Neural crest cell (in vitro differentiated cells): ENCODE measurements at regions not wholly inside any gene's neighbourhood (a gene's known extent, or its start where the extent isn't known, plus 50 kb on each side); places are given as distances from the start of the nearest gene placed in this dataset.
A peak's percentile ranks its signal among the peaks of the same experiment; 100 is the strongest.

Experiments
- DNase-seq: peaks from one replicate; pipeline ENCODE4 v3.0.0; 2021; ENCODE audit warnings: low read depth, mixed read lengths, low spot score
- H3K27ac Mint-ChIP-seq: one replicate; pipeline ENCODE4 v1.8.0; 2021; ENCODE audit warnings: mild to moderate bottlenecking, mixed read lengths; ENCODE audit not compliant: unreplicated experiment
- H3K27me3 Mint-ChIP-seq: 2 replicates; pipeline ENCODE4 v1.8.0; 2021; ENCODE audit warnings: low read depth, mild to moderate bottlenecking, mixed read lengths
- H3K36me3 Mint-ChIP-seq: 2 replicates; pipeline ENCODE4 v1.8.0; 2021; ENCODE audit warnings: low read depth, mild to moderate bottlenecking, mixed read lengths
- H3K4me1 Mint-ChIP-seq: 2 replicates; pipeline ENCODE4 v1.8.0; 2021; ENCODE audit warnings: mixed read lengths
- H3K4me3 Mint-ChIP-seq: one replicate; pipeline ENCODE4 v1.8.0; 2021; ENCODE audit warnings: mild to moderate bottlenecking, mixed read lengths
- H3K9me3 Mint-ChIP-seq: 2 replicates; pipeline ENCODE4 v1.8.0; 2021; ENCODE audit warnings: mixed read lengths
- TF ChIP-seq, protein P1 (sequence below): fragments of 200-600 bp; sonication (generic); conservative IDR thresholded peaks from 2 replicates; pipeline ENCODE4 v1.5.0; 2021; ENCODE audit warnings: antibody characterized with exemption, mild to moderate bottlenecking

GRCh38 chr10:4648999-4649398, 177.0 kb upstream of the AKR1E2 start:
- H3K9me3 Mint-ChIP-seq: no peaks in the 10 kb centered on the region
- H3K36me3 Mint-ChIP-seq: no peaks in the 10 kb centered on the region
- no peaks in the 10 kb centered on the region for H3K27me3 Mint-ChIP-seq
- no peak overlapping the region for H3K4me3 Mint-ChIP-seq
- TF ChIP-seq, protein P1, sequence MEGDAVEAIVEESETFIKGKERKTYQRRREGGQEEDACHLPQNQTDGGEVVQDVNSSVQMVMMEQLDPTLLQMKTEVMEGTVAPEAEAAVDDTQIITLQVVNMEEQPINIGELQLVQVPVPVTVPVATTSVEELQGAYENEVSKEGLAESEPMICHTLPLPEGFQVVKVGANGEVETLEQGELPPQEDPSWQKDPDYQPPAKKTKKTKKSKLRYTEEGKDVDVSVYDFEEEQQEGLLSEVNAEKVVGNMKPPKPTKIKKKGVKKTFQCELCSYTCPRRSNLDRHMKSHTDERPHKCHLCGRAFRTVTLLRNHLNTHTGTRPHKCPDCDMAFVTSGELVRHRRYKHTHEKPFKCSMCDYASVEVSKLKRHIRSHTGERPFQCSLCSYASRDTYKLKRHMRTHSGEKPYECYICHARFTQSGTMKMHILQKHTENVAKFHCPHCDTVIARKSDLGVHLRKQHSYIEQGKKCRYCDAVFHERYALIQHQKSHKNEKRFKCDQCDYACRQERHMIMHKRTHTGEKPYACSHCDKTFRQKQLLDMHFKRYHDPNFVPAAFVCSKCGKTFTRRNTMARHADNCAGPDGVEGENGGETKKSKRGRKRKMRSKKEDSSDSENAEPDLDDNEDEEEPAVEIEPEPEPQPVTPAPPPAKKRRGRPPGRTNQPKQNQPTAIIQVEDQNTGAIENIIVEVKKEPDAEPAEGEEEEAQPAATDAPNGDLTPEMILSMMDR: no peak
- peaks cover 21% of the 10 kb centered on the region for H3K4me1 Mint-ChIP-seq
- H3K27ac Mint-ChIP-seq: no peak overlapping the region
- no peak for DNase-seq

DNA sequence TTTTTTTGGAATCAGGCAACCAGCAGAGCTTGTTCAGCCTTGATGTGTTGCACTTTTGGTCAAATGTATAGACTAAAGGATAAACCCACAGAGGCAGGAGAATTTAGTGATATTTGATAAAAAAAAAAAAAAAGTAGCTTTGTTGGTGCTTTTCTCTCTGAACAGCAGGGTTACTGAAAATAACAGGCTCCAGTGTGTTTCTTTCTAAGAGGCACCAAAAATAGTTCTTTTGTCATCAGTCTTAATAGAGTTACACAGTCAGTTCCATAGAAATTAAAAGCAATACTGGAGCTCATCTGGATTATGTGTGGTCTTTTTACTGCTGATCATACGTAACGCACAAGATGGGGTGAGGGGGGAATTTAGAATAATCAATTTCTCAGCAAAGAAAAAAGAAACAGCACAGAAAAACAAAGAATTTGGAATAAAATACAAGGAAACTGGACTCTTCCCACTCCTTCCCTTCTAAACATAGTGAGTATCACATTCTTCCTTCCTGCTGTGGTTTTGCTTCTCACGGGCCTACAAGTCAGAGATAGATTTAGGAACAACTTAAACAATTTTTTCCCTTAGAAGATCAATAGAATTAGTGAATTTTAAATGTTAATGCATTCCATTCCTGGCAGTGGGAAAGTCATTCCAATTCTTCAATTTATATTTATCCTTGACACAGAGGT, 178.8 kb upstream of the AKR1E2 start:
- peak overlapping the region; percentile 80 for H3K27ac Mint-ChIP-seq
- no peak overlapping the region for H3K4me3 Mint-ChIP-seq
- TF ChIP-seq, protein P1: no peak
- peaks cover 13% of the 10 kb centered on the region for H3K4me1 Mint-ChIP-seq
- H3K9me3 Mint-ChIP-seq: no peaks in the 10 kb centered on the region
- no peaks in the 10 kb centered on the region for H3K27me3 Mint-ChIP-seq
- H3K36me3 Mint-ChIP-seq: no peaks in the 10 kb centered on the region
- no peak for DNase-seq

- no peaks in the 10 kb centered on the region for H3K36me3 Mint-ChIP-seq
Measured at GRCh38 chr10:4646547-4646946, 179.5 kb upstream of the AKR1E2 start.

GRCh38 chr10:4645836-4646235, 180.2 kb upstream of the AKR1E2 start:
- no peak for DNase-seq
- TF ChIP-seq, protein P1: no peak
- H3K36me3 Mint-ChIP-seq: no peaks in the 10 kb centered on the region

More at GRCh38 chr10:4646547-4646946, 179.5 kb upstream of the AKR1E2 start:
- TF ChIP-seq, protein P1: no peak
- Mint-ChIP-seq H3K27me3 (no peaks in the 10 kb centered on the region), H3K4me1 (peaks cover 13% of the 10 kb centered on the region), H3K9me3 (no peaks in the 10 kb centered on the region), H3K27ac (no peak overlapping the region), H3K4me3 (no peak overlapping the region)
- DNase-seq: no peak

DNA sequence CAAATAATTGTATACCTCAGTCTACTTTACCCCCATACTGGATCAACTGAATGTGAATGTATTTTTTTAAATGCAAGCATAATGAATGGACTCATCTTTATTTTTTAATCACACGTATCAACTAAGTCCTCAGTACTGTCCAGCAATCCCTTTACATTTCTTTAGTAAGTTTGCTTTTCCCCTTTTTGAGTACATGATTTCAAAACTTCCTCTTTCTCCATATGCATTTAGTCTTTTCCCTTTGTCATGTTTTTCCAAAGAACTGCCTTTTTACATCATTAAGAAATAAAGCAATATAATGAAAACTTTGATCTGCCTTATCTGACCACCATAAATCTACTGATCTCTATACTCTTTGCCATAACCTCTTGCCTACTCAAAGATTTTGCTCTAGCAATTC, 182.5 kb upstream of the AKR1E2 start:
- no peaks in the 10 kb centered on the region for H3K27me3 Mint-ChIP-seq
- H3K36me3 Mint-ChIP-seq: no peaks in the 10 kb centered on the region
- peaks cover 13% of the 10 kb centered on the region for H3K4me1 Mint-ChIP-seq
- H3K4me3 Mint-ChIP-seq: no peak overlapping the region
- TF ChIP-seq, protein P1: no peak
- no peaks in the 10 kb centered on the region for H3K9me3 Mint-ChIP-seq
- no peak overlapping the region for H3K27ac Mint-ChIP-seq
- DNase-seq: no peak

More at GRCh38 chr10:4645836-4646235, 180.2 kb upstream of the AKR1E2 start:
- no peak overlapping the region for H3K4me3 Mint-ChIP-seq
- H3K27me3 Mint-ChIP-seq: no peaks in the 10 kb centered on the region
- no peaks in the 10 kb centered on the region for H3K9me3 Mint-ChIP-seq
- peaks cover 13% of the 10 kb centered on the region for H3K4me1 Mint-ChIP-seq
- H3K27ac Mint-ChIP-seq: no peak overlapping the region
